ENCODE measurements at regions not wholly inside any gene's neighbourhood (a gene's known extent, or its start where the extent isn't known, plus 50 kb on each side); places are given as distances from the start of the nearest gene placed in this dataset.
"Not testable (repeated sequence)": the region's sequence is repeated elsewhere in the genome, so short reads cannot be mapped to it uniquely, and the experiment has no call there.

DNA sequence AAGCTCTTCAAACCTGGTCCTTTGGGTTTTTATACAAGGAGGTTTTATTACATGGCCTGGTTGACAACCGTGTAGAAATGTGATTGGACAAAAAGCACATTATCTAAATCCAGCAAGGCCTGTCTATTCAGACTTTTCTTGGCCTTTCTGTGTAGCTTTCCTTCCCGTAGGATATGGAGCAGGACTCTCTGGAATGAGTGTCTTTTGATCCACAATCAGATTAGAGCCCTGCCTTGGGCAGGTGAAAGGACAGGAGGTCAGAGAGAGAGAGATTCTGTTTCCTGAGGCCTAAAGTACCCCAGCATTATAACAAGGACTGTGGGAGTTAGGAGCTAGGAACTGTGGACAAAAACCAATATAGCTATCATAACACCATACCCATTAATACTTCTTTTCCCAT is 375.5 kb upstream of the RGS6 start:
- H3K79me2 ChIP-seq (replicated peaks; ENCODE audit: insufficient read depth, low read length), result no peaks in the 10 kb centered on the region
- H2AFZ ChIP-seq (ENCODE audit: low read depth, low read length), result no peak overlapping the region
- no peak overlapping the region for H3K4me3 ChIP-seq (ENCODE audit: low read length)
- no peaks in the 10 kb centered on the region for H3K9me3 ChIP-seq (ENCODE audit: low read length)
- no peak overlapping the region for H3K9ac ChIP-seq (ENCODE audit: low read length)
- TF ChIP-seq EP300 (conservative IDR thresholded peaks at IDR 0.05; ENCODE audit: poor library complexity, severe bottlenecking) (no peak), POLR2AphosphoS5 (IDR thresholded peaks at IDR 0.05) (no peak), EZH2 (IDR thresholded peaks at IDR 0.05; ENCODE audit: borderline replicate concordance, insufficient read depth, low read length, poor library complexity, severe bottlenecking) (no peak), RAD21 (conservative IDR thresholded peaks at IDR 0.05) (no peak), TAF1 (IDR thresholded peaks at IDR 0.05; ENCODE audit: low read depth) (no peak), SMC3 (conservative IDR thresholded peaks at IDR 0.05; ENCODE audit: poor library complexity) (no peak), MXI1 (conservative IDR thresholded peaks at IDR 0.05; ENCODE audit: poor library complexity, severe bottlenecking) (no peak)
- TF ChIP-seq, protein P1, sequence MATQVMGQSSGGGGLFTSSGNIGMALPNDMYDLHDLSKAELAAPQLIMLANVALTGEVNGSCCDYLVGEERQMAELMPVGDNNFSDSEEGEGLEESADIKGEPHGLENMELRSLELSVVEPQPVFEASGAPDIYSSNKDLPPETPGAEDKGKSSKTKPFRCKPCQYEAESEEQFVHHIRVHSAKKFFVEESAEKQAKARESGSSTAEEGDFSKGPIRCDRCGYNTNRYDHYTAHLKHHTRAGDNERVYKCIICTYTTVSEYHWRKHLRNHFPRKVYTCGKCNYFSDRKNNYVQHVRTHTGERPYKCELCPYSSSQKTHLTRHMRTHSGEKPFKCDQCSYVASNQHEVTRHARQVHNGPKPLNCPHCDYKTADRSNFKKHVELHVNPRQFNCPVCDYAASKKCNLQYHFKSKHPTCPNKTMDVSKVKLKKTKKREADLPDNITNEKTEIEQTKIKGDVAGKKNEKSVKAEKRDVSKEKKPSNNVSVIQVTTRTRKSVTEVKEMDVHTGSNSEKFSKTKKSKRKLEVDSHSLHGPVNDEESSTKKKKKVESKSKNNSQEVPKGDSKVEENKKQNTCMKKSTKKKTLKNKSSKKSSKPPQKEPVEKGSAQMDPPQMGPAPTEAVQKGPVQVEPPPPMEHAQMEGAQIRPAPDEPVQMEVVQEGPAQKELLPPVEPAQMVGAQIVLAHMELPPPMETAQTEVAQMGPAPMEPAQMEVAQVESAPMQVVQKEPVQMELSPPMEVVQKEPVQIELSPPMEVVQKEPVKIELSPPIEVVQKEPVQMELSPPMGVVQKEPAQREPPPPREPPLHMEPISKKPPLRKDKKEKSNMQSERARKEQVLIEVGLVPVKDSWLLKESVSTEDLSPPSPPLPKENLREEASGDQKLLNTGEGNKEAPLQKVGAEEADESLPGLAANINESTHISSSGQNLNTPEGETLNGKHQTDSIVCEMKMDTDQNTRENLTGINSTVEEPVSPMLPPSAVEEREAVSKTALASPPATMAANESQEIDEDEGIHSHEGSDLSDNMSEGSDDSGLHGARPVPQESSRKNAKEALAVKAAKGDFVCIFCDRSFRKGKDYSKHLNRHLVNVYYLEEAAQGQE (IDR thresholded peaks at IDR 0.05; ENCODE audit: borderline replicate concordance), result no peak
- TF ChIP-seq, protein P2, sequence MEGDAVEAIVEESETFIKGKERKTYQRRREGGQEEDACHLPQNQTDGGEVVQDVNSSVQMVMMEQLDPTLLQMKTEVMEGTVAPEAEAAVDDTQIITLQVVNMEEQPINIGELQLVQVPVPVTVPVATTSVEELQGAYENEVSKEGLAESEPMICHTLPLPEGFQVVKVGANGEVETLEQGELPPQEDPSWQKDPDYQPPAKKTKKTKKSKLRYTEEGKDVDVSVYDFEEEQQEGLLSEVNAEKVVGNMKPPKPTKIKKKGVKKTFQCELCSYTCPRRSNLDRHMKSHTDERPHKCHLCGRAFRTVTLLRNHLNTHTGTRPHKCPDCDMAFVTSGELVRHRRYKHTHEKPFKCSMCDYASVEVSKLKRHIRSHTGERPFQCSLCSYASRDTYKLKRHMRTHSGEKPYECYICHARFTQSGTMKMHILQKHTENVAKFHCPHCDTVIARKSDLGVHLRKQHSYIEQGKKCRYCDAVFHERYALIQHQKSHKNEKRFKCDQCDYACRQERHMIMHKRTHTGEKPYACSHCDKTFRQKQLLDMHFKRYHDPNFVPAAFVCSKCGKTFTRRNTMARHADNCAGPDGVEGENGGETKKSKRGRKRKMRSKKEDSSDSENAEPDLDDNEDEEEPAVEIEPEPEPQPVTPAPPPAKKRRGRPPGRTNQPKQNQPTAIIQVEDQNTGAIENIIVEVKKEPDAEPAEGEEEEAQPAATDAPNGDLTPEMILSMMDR (IDR thresholded peaks at IDR 0.05; ENCODE audit: poor library complexity, severe bottlenecking), result no peak
- H3K27me3 ChIP-seq (ENCODE audit: insufficient read depth, low read depth, low read length), result no peaks in the 10 kb centered on the region
- H3K9me2 ChIP-seq (ENCODE audit: insufficient read depth, low read length), result no peaks in the 10 kb centered on the region
- H3K4me2 ChIP-seq (ENCODE audit: low read length), result no peak overlapping the region
- H3K27ac ChIP-seq (ENCODE audit: low read length), result no peak overlapping the region
- no peaks in the 10 kb centered on the region for H4K20me1 ChIP-seq (ENCODE audit: insufficient read depth)
- no peaks in the 10 kb centered on the region for H3K36me3 ChIP-seq (ENCODE audit: insufficient read depth, low read length)
- no peaks in the 10 kb centered on the region for H3F3A ChIP-seq (ENCODE audit: insufficient read depth, low read length, poor library complexity, severe bottlenecking)

DNA sequence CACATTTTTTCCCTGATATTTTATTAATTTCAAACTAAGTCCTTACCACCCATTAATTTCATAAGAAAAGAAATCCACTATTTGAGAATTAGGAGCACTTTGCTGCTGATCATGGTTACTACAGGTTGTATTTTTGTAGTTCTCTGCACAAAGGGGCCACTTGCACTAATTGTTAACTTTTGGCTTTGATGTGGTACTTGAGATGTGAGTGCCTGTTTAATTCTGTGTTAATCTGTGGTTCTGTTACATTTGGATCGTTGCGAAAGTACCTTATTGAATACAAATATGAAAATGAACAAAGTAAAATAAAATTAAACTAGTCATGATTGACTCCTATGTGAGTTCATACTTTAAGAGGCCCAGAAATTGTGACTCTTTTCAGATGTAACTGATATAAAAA is 374.9 kb upstream of the RGS6 start:
- Histone ChIP-seq H3K27me3 (ENCODE audit: insufficient read depth, low read depth, low read length) (no peaks in the 10 kb centered on the region), H4K20me1 (ENCODE audit: insufficient read depth) (no peaks in the 10 kb centered on the region), H3K9me3 (ENCODE audit: low read length) (no peaks in the 10 kb centered on the region), H2AFZ (ENCODE audit: low read depth, low read length) (no peak overlapping the region), H3K27ac (ENCODE audit: low read length) (no peak overlapping the region), H3K9ac (ENCODE audit: low read length) (no peak overlapping the region), H3K4me3 (ENCODE audit: low read length) (no peak overlapping the region), H3F3A (ENCODE audit: insufficient read depth, low read length, poor library complexity, severe bottlenecking) (no peaks in the 10 kb centered on the region), H3K9me2 (ENCODE audit: insufficient read depth, low read length) (no peaks in the 10 kb centered on the region), H3K4me2 (ENCODE audit: low read length) (no peak overlapping the region), H3K36me3 (ENCODE audit: insufficient read depth, low read length) (no peaks in the 10 kb centered on the region), H3K79me2 (replicated peaks; ENCODE audit: insufficient read depth, low read length) (no peaks in the 10 kb centered on the region)
- TF ChIP-seq TAF1 (IDR thresholded peaks at IDR 0.05; ENCODE audit: low read depth), result no peak
- TF ChIP-seq, protein P2 (IDR thresholded peaks at IDR 0.05; ENCODE audit: poor library complexity, severe bottlenecking), result no peak
- TF ChIP-seq, protein P1 (IDR thresholded peaks at IDR 0.05; ENCODE audit: borderline replicate concordance), result no peak
- TF ChIP-seq EP300 (conservative IDR thresholded peaks at IDR 0.05; ENCODE audit: poor library complexity, severe bottlenecking), result no peak
- TF ChIP-seq MXI1 (conservative IDR thresholded peaks at IDR 0.05; ENCODE audit: poor library complexity, severe bottlenecking), result no peak
- TF ChIP-seq POLR2AphosphoS5 (IDR thresholded peaks at IDR 0.05), result no peak
- TF ChIP-seq RAD21 (conservative IDR thresholded peaks at IDR 0.05), result no peak
- TF ChIP-seq SMC3 (conservative IDR thresholded peaks at IDR 0.05; ENCODE audit: poor library complexity), result no peak
- no peak for TF ChIP-seq EZH2 (IDR thresholded peaks at IDR 0.05; ENCODE audit: borderline replicate concordance, insufficient read depth, low read length, poor library complexity, severe bottlenecking)

DNA sequence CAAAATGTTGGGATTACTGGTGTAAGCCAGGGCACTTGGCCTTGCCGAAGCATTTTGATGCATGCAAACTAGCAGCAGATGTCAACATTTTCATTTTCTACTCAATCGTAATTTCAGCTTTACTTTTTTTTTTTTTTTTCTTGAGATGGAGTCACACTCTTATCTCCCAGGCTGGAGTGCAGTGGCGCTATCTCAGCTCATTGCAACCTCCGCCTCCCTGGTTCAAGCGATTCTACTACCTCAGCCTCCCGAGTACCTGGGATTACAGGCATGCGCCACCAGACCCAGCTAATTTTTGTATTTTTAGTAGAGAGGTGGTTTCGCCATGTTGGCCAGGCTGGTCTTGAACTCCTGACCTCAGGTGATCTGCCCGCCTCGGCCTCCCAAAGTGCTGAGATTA is 373.3 kb upstream of the RGS6 start:
- H3K9me2 ChIP-seq (ENCODE audit: insufficient read depth, low read length); H2AFZ ChIP-seq (ENCODE audit: low read depth, low read length); H3K27me3 ChIP-seq (ENCODE audit: insufficient read depth, low read depth, low read length); H4K20me1 ChIP-seq (ENCODE audit: insufficient read depth); H3K9me3 ChIP-seq (ENCODE audit: low read length); H3K4me2 ChIP-seq (ENCODE audit: low read length); H3K27ac ChIP-seq (ENCODE audit: low read length); H3K79me2 ChIP-seq (replicated peaks; ENCODE audit: insufficient read depth, low read length); H3K4me3 ChIP-seq (ENCODE audit: low read length); H3F3A ChIP-seq (ENCODE audit: insufficient read depth, low read length, poor library complexity, severe bottlenecking); H3K9ac ChIP-seq (ENCODE audit: low read length); H3K36me3 ChIP-seq (ENCODE audit: insufficient read depth, low read length): not testable (repeated sequence)
